ENCODE measurements at regions not wholly inside any gene's neighbourhood (a gene's known extent, or its start where the extent isn't known, plus 50 kb on each side); places are given as distances from the start of the nearest gene placed in this dataset.

DNA sequence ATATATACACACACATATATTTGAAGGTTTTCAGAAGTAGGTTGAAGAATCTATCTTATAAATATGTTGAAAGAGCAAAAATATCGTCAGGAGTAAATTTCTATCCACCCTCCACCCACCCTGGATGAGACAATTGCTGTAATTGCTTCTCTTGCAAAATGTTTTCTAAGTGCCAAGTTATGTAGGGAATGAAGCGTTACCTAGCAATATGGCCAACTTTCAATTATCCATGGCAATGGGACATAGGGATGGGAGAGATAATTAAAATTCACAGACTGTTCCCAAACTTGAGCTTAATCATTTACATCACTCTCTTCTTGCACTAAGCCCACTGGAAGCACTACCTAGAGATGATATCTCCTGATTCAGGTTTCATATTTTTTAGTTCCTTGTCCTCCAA lies 806.2 kb upstream of the RAG2 start:
- Histone ChIP-seq H3K27me3 (no peaks in the 10 kb centered on the region), H3K4me1 (no peaks in the 10 kb centered on the region), H3K9me3 (no peaks in the 10 kb centered on the region), H3K4me3 (no peak overlapping the region), H3K27ac (no peak overlapping the region), H3K36me3 (no peaks in the 10 kb centered on the region)
- no peak for TF ChIP-seq POLR2A (IDR thresholded peaks at IDR 0.05)
- TF ChIP-seq, protein P1, sequence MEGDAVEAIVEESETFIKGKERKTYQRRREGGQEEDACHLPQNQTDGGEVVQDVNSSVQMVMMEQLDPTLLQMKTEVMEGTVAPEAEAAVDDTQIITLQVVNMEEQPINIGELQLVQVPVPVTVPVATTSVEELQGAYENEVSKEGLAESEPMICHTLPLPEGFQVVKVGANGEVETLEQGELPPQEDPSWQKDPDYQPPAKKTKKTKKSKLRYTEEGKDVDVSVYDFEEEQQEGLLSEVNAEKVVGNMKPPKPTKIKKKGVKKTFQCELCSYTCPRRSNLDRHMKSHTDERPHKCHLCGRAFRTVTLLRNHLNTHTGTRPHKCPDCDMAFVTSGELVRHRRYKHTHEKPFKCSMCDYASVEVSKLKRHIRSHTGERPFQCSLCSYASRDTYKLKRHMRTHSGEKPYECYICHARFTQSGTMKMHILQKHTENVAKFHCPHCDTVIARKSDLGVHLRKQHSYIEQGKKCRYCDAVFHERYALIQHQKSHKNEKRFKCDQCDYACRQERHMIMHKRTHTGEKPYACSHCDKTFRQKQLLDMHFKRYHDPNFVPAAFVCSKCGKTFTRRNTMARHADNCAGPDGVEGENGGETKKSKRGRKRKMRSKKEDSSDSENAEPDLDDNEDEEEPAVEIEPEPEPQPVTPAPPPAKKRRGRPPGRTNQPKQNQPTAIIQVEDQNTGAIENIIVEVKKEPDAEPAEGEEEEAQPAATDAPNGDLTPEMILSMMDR (IDR thresholded peaks at IDR 0.05) = no peak
- DNase-seq = no peak
- intact Hi-C loops (cut with DNase I; ENCODE audit: low total_unique reads) = no loop called here

- H3K36me3 ChIP-seq = no peaks in the 10 kb centered on the region
- H3K4me3 ChIP-seq = no peak overlapping the region
- H3K9me3 ChIP-seq = no peaks in the 10 kb centered on the region
- no peak overlapping the region for H3K27ac ChIP-seq
- DNase-seq = no peak
- no peaks in the 10 kb centered on the region for H3K4me1 ChIP-seq
- H3K27me3 ChIP-seq = no peaks in the 10 kb centered on the region
- intact Hi-C loops (cut with DNase I; ENCODE audit: low total_unique reads) = no loop called here
- no peak for TF ChIP-seq POLR2A (IDR thresholded peaks at IDR 0.05)
- TF ChIP-seq, protein P1 (IDR thresholded peaks at IDR 0.05) = no peak
These were observed 804.6 kb upstream of the RAG2 start for GRCh38 chr11:37402663-37403062.

DNA sequence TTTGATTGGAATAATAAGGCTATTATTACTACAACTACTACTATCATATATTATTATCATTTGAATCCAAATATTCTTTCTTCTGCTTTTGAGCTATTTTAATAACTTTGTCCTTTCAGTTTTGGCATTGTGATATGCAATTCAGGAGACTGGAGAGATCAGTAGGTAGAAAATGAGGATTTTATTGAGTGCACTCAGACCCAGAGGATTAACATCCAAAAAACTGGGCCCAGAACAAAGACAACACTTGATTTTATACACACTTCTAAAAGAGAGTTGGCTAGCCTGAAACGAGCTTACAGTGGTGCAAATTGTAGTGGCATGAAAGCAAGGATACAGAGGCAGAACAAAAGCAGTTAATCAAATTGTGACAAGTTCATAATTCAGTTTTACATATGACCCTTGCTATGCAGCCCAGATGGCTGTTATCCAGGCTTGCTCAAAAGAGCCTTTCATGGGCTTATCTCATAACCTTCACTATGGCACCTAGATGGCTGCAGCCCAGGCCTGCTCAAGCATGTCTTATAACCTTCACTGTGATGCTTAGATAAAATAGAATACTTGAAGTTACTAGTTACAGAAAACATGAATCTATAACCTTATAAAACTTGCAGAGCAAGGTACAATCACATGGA lies 796.3 kb upstream of the RAG2 start:
- no peak overlapping the region for H3K27ac ChIP-seq
- intact Hi-C loops (cut with DNase I; ENCODE audit: low total_unique reads) = no loop called here
- TF ChIP-seq, protein P1 (IDR thresholded peaks at IDR 0.05) = no peak
- no peak for TF ChIP-seq POLR2A (IDR thresholded peaks at IDR 0.05)

GRCh38 chr11:37391615-37392014 lies 793.6 kb upstream of the RAG2 start:
- H3K36me3 ChIP-seq = no peaks in the 10 kb centered on the region
- H3K4me3 ChIP-seq = no peak overlapping the region
- no peaks in the 10 kb centered on the region for H3K27me3 ChIP-seq
- H3K4me1 ChIP-seq = no peaks in the 10 kb centered on the region
- peaks cover 0 to 5% of the 10 kb centered on the region in 2 donors for H3K9me3 ChIP-seq
- intact Hi-C loops (cut with DNase I; ENCODE audit: low total_unique reads) = no loop called here
- H3K27ac ChIP-seq = no peak overlapping the region
- no peak for DNase-seq
- TF ChIP-seq, protein P1 (IDR thresholded peaks at IDR 0.05) = no peak
- TF ChIP-seq POLR2A (IDR thresholded peaks at IDR 0.05) = no peak

More for the DNA sequence above, 796.3 kb upstream of the RAG2 start:
- no peaks in the 10 kb centered on the region for H3K27me3 ChIP-seq
- H3K4me1 ChIP-seq = no peaks in the 10 kb centered on the region
- no peaks in the 10 kb centered on the region for H3K36me3 ChIP-seq
- no peak for DNase-seq
- no peak overlapping the region for H3K4me3 ChIP-seq
- peaks cover 0 to 5% of the 10 kb centered on the region in 2 donors for H3K9me3 ChIP-seq

GRCh38 chr11:37390576-37391083 lies 792.6 kb upstream of the RAG2 start:
- no peaks in the 10 kb centered on the region for H3K36me3 ChIP-seq

More at GRCh38 chr11:37390576-37391083, 792.6 kb upstream of the RAG2 start:
- H3K9me3 ChIP-seq = peaks cover 0 to 5% of the 10 kb centered on the region in 2 donors
- no peak overlapping the region for H3K27ac ChIP-seq
- TF ChIP-seq, protein P1 (IDR thresholded peaks at IDR 0.05) = no peak
- no peak for TF ChIP-seq POLR2A (IDR thresholded peaks at IDR 0.05)
- intact Hi-C loops (cut with DNase I; ENCODE audit: low total_unique reads) = no loop called here
- H3K27me3 ChIP-seq = no peaks in the 10 kb centered on the region
- H3K4me3 ChIP-seq = no peak overlapping the region
- no peaks in the 10 kb centered on the region for H3K4me1 ChIP-seq
- no peak for DNase-seq

All from uterus (tissue), 3 donors.